GM18873 (cell line): ENCODE measurements at regions not wholly inside any gene's neighbourhood (a gene's known extent, or its start where the extent isn't known, plus 50 kb on each side); places are given as distances from the start of the nearest gene placed in this dataset.
"Not testable (repeated sequence)": the region's sequence is repeated elsewhere in the genome, so short reads cannot be mapped to it uniquely, and the experiment has no call there.

Source experiments
- ATAC-seq: cut with Tn5 transposase; IDR thresholded peaks from one replicate; pipeline ENCODE4 v1.9.1; 2021; ENCODE audit warnings: mild to moderate bottlenecking, moderate library complexity, moderate number of reproducible peaks; ENCODE audit not compliant: unreplicated experiment, low FRiP score

GRCh38 chr4:159779716-159780115 is 676.8 kb downstream of the RAPGEF2 start:
- no peak for ATAC-seq

- no peak for ATAC-seq
Measured at GRCh38 chr4:159780196-159780922, 677.5 kb downstream of the RAPGEF2 start.

GRCh38 chr4:159787901-159788300 is 685.0 kb downstream of the RAPGEF2 start:
- no peak for ATAC-seq

- no peak for ATAC-seq
Measured at GRCh38 chr4:159791334-159791733, 688.5 kb downstream of the RAPGEF2 start.

- ATAC-seq: not testable (repeated sequence)
Measured at GRCh38 chr4:159804592-159804991, 701.7 kb downstream of the RAPGEF2 start.

- no peak for ATAC-seq
Measured at GRCh38 chr4:159823743-159824142, 720.9 kb downstream of the RAPGEF2 start.

GRCh38 chr4:159828687-159829086 is 725.8 kb downstream of the RAPGEF2 start:
- ATAC-seq: no peak

- ATAC-seq: no peak
Measured at GRCh38 chr4:159829184-159829583, 726.3 kb downstream of the RAPGEF2 start.

GRCh38 chr4:159837071-159837470 is 734.2 kb downstream of the RAPGEF2 start:
- ATAC-seq: no peak

GRCh38 chr4:159855731-159856130 is 752.9 kb downstream of the RAPGEF2 start:
- no peak for ATAC-seq

- no peak for ATAC-seq
Measured at GRCh38 chr4:159856451-159856850, 753.6 kb downstream of the RAPGEF2 start.

- ATAC-seq: no peak
Measured at GRCh38 chr4:159859656-159860148, 756.8 kb downstream of the RAPGEF2 start.

- no peak for ATAC-seq
Measured at GRCh38 chr4:159860945-159861344, 758.1 kb downstream of the RAPGEF2 start.

- ATAC-seq: no peak
Measured at GRCh38 chr4:159864337-159864736, 761.5 kb downstream of the RAPGEF2 start.

GRCh38 chr4:159867673-159868072 is 764.8 kb downstream of the RAPGEF2 start:
- no peak for ATAC-seq

GRCh38 chr4:159868936-159869335 is 766.1 kb downstream of the RAPGEF2 start:
- not testable (repeated sequence) for ATAC-seq

- no peak for ATAC-seq
Measured at GRCh38 chr4:159871141-159871540, 768.3 kb downstream of the RAPGEF2 start.

- no peak for ATAC-seq
Measured at GRCh38 chr4:159881158-159881557, 778.3 kb downstream of the RAPGEF2 start.

- no peak for ATAC-seq
Measured at GRCh38 chr4:159884989-159885388, 782.1 kb downstream of the RAPGEF2 start.

GRCh38 chr4:159899596-159899995 is 796.7 kb downstream of the RAPGEF2 start:
- ATAC-seq: no peak

- ATAC-seq: no peak
Measured at GRCh38 chr4:159900562-159900961, 797.7 kb downstream of the RAPGEF2 start.

- ATAC-seq: no peak
Measured at GRCh38 chr4:159902648-159903047, 799.8 kb downstream of the RAPGEF2 start.
